Right atrium auricular region (tissue), 2 donors: ENCODE measurements at regions not wholly inside any gene's neighbourhood (a gene's known extent, or its start where the extent isn't known, plus 50 kb on each side); places are given as distances from the start of the nearest gene placed in this dataset.

Source experiments
- DNase-seq: peaks from one replicate; pipeline ENCODE4 v3.0.0-alpha.2; 2019; ENCODE audit warnings: low spot score
- H3K27ac ChIP-seq, 2 donors: fragments of 200-600 bp; sonication (generic); 1 replicate in 1 of 2; 2 replicates in 1 of 2; pipeline ENCODE4 v1.5.1; 2016 to 2019
- H3K27me3 ChIP-seq, 2 donors: fragments of 200-600 bp; sonication (generic); one replicate each; pipeline versions ENCODE4 v1.5.1 to v1.6.0; 2017 to 2019
- H3K36me3 ChIP-seq: fragments of 200-600 bp; sonication (generic); one replicate; pipeline ENCODE4 v1.5.1; 2016
- H3K4me1 ChIP-seq, 2 donors: fragments of 200-600 bp; sonication (generic); one replicate each; pipeline versions ENCODE4 v1.5.1 to v1.6.0; 2017 to 2019
- H3K4me3 ChIP-seq, 2 donors: fragments of 200-600 bp; sonication (generic); 1 replicate in 1 of 2; 2 replicates in 1 of 2; pipeline ENCODE4 v1.5.1; 2017 to 2019; ENCODE audit warnings: mild to moderate bottlenecking in 1 of 2, moderate library complexity in 1 of 2
- H3K9me3 ChIP-seq, 2 donors: fragments of 200-600 bp; sonication (generic); one replicate each; pipeline ENCODE4 v1.5.1; 2019
- TF ChIP-seq, protein P1 (sequence below), 2 donors: fragments of 200-600 bp; sonication (generic); IDR thresholded peaks; one replicate each; pipeline ENCODE4 v1.5.1; 2019; ENCODE audit warnings: antibody characterized with exemption in 2 of 2

DNA sequence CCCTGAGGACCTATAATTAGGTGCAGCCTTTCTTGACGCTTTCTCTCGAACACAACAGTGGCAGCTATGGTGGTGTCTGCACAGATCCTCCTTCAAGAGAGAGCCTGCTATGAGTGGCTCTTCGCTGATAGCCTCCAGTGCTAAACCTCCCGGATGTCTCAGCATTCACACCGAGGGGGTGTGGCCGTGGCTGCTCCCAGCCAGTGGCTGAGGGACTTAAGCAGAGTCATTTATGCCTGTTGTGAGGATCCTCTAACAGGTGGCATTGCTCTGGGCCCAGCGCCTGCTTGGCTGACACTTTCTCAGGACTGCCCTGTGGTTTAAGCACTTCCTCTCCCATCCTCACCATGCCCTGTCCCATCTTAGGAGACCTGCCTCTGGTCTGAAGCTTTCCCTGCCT lies 592.0 kb upstream of the LRRTM1 start:
- H3K27ac ChIP-seq = no peak overlapping the region
- no peaks in the 10 kb centered on the region for H3K27me3 ChIP-seq
- H3K4me3 ChIP-seq = no peak overlapping the region
- no peak for DNase-seq
- H3K4me1 ChIP-seq = no peaks in the 10 kb centered on the region
- H3K36me3 ChIP-seq = no peaks in the 10 kb centered on the region
- TF ChIP-seq, protein P1, sequence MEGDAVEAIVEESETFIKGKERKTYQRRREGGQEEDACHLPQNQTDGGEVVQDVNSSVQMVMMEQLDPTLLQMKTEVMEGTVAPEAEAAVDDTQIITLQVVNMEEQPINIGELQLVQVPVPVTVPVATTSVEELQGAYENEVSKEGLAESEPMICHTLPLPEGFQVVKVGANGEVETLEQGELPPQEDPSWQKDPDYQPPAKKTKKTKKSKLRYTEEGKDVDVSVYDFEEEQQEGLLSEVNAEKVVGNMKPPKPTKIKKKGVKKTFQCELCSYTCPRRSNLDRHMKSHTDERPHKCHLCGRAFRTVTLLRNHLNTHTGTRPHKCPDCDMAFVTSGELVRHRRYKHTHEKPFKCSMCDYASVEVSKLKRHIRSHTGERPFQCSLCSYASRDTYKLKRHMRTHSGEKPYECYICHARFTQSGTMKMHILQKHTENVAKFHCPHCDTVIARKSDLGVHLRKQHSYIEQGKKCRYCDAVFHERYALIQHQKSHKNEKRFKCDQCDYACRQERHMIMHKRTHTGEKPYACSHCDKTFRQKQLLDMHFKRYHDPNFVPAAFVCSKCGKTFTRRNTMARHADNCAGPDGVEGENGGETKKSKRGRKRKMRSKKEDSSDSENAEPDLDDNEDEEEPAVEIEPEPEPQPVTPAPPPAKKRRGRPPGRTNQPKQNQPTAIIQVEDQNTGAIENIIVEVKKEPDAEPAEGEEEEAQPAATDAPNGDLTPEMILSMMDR (IDR thresholded peaks at IDR 0.05) = no peak
- no peaks in the 10 kb centered on the region for H3K9me3 ChIP-seq

DNA sequence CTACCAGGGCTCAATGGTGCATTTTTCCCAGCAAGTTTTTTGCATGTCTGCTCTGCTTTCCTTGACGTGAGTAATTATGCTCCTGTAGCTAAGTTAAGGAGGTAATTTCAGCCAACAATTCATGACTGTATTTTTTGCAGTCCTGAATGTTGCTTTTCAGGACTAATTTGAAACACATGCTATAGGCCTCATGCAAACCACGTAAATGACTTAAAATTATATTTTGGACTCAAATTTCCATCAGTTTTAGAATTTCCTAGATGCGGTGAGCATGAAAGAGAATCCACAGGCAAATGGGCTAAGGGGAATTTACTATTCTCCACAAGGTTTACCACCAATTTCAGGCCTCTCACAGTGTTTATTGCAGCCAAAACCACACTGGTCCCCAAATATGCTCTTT lies 589.9 kb upstream of the LRRTM1 start:
- TF ChIP-seq, protein P1 (IDR thresholded peaks at IDR 0.05) = no peak
- no peak overlapping the region for H3K4me3 ChIP-seq
- H3K27me3 ChIP-seq = no peaks in the 10 kb centered on the region
- no peak for DNase-seq
- H3K9me3 ChIP-seq = no peaks in the 10 kb centered on the region
- H3K27ac ChIP-seq = no peak overlapping the region
- H3K4me1 ChIP-seq = no peaks in the 10 kb centered on the region
- no peaks in the 10 kb centered on the region for H3K36me3 ChIP-seq

DNA sequence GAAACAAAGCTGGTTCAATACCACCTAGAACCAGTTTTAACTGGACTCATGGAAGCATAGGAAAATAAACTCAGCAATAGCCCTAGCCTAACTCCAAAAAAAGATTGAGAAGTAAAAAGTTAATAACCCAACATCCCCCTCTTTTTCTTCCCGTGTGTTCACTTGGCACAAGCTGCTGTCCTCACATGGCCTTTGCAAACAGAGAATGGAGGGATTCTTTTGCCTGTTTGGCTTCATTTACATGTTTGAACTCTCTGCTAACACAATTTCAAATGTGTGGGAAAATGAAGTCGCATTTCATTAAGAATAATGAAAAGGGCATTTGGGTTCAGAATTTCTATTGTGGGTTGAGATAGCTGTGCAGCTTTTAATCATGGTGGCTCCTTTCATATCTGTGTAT lies 589.2 kb upstream of the LRRTM1 start:
- Histone ChIP-seq H3K4me1 (no peaks in the 10 kb centered on the region), H3K9me3 (no peaks in the 10 kb centered on the region), H3K4me3 (no peak overlapping the region), H3K36me3 (no peaks in the 10 kb centered on the region), H3K27me3 (no peaks in the 10 kb centered on the region), H3K27ac (no peak overlapping the region)
- TF ChIP-seq, protein P1 (IDR thresholded peaks at IDR 0.05) = no peak
- DNase-seq = no peak

DNA sequence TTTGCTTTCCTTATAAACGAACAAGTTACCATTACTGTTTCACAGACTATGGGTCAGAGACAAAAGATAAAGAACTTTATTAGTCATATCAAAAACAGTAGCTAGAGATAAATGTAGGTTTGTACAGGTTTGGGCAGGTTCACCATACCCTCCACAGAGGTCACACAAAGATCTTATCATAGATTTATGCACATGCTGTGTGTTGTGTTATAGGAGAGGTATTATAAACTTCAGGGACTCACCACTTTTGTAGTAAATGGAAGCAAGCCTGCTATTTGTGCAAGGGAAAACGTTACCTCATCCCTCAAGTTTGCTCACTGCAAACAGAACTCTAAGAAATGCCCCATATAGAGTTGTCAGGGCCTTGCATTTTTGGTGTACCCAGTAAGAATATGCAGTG lies 584.5 kb upstream of the LRRTM1 start:
- Histone ChIP-seq H3K27me3 (no peaks in the 10 kb centered on the region), H3K9me3 (no peaks in the 10 kb centered on the region), H3K4me3 (no peak overlapping the region), H3K36me3 (no peaks in the 10 kb centered on the region), H3K27ac (no peak overlapping the region), H3K4me1 (no peaks in the 10 kb centered on the region)
- TF ChIP-seq, protein P1 (IDR thresholded peaks at IDR 0.05) = no peak
- DNase-seq = no peak

DNA sequence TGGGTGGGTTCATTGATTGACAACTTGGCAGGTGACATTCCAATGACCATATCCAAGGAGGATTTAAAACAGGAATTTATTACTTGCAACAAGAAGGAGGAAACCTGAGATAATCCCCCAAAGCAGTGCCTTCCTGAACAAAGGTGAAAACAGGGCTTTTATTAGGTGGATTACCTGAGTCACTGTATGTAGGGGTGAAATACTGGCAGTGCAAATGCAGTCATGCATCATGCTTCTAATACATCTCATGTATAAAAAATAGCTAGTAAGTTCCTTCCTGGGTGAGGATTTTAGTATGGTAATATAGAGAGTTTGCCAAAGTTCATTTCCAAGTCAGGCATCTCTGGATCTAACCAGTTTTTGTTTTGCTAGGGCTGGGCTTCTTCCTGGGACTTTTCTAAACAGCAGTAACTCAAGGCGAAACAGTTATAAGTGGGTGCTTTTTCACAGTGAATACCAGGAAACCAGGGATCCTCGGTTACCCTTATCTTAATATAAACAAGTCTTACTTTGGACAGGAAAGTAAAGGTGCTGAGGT lies 583.4 kb upstream of the LRRTM1 start:
- Histone ChIP-seq H3K27me3 (no peaks in the 10 kb centered on the region), H3K9me3 (no peaks in the 10 kb centered on the region), H3K4me3 (no peak overlapping the region), H3K4me1 (no peaks in the 10 kb centered on the region), H3K36me3 (no peaks in the 10 kb centered on the region), H3K27ac (no peak overlapping the region)
- no peak for DNase-seq
- TF ChIP-seq, protein P1 (IDR thresholded peaks at IDR 0.05) = no peak

DNA sequence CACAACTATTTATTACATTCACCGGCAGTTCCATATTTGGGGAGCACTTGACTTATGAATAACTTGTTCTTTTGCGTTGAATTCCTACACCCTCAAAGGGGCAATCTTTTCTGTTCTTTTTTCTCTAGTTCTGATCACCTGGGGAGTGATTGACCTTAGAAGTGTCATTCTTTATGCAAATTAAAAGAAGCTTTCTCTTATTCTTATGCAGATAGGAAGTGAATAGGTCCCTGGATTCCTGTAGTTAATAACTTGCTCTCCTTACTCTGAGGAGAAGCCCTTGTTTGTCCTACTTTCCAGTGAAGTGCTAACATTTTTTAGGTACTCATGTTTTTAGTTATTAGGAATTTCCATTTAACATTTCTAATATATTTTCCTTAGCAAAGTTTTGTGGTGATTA lies 569.8 kb upstream of the LRRTM1 start:
- Histone ChIP-seq H3K9me3 (no peaks in the 10 kb centered on the region), H3K36me3 (no peaks in the 10 kb centered on the region), H3K4me3 (no peak overlapping the region), H3K27me3 (no peaks in the 10 kb centered on the region), H3K4me1 (no peaks in the 10 kb centered on the region), H3K27ac (no peak overlapping the region)
- TF ChIP-seq, protein P1 (IDR thresholded peaks at IDR 0.05) = no peak
- no peak for DNase-seq
